HG03558 (cell line): ENCODE measurements at regions not wholly inside any gene's neighbourhood (a gene's known extent, or its start where the extent isn't known, plus 50 kb on each side); places are given as distances from the start of the nearest gene placed in this dataset.

ENCODE experiments used
- ATAC-seq: cut with Tn5 transposase; IDR thresholded peaks from one replicate; pipeline ENCODE4 v1.9.1; 2021; ENCODE audit warnings: moderate number of reproducible peaks; ENCODE audit not compliant: unreplicated experiment; ENCODE audit errors: extremely low read depth

GRCh38 chr5:12480487-12480886 is 576.2 kb upstream of the CTNND2 start:
- no peak for ATAC-seq

- no peak for ATAC-seq
Observed at GRCh38 chr5:12477554-12477953, 573.3 kb upstream of the CTNND2 start.

- no peak for ATAC-seq
Observed at GRCh38 chr5:12467799-12468198, 563.6 kb upstream of the CTNND2 start.

GRCh38 chr5:12460493-12461261 is 556.4 kb upstream of the CTNND2 start:
- ATAC-seq = no peak

- ATAC-seq = no peak
Observed at GRCh38 chr5:12459326-12459725, 555.1 kb upstream of the CTNND2 start.

GRCh38 chr5:12419075-12419474 is 514.8 kb upstream of the CTNND2 start:
- ATAC-seq = no peak

- no peak for ATAC-seq
Observed at GRCh38 chr5:12413585-12413984, 509.3 kb upstream of the CTNND2 start.

- no peak for ATAC-seq
Observed at GRCh38 chr5:12413075-12413474, 508.8 kb upstream of the CTNND2 start.

GRCh38 chr5:12399868-12400267 is 495.6 kb upstream of the CTNND2 start:
- no peak for ATAC-seq

- no peak for ATAC-seq
Observed at GRCh38 chr5:12392246-12392645, 488.0 kb upstream of the CTNND2 start.

GRCh38 chr5:12385095-12385494 is 480.8 kb upstream of the CTNND2 start:
- no peak for ATAC-seq

GRCh38 chr5:12384005-12384404 is 479.8 kb upstream of the CTNND2 start:
- ATAC-seq = no peak

GRCh38 chr5:12367973-12368372 is 463.7 kb upstream of the CTNND2 start:
- ATAC-seq = no peak

- ATAC-seq = no peak
Observed at GRCh38 chr5:12360218-12360617, 456.0 kb upstream of the CTNND2 start.

- no peak for ATAC-seq
Observed at GRCh38 chr5:12358371-12359090, 454.3 kb upstream of the CTNND2 start.

- no peak for ATAC-seq
Observed at GRCh38 chr5:12357626-12358025, 453.4 kb upstream of the CTNND2 start.

- no peak for ATAC-seq
Observed at GRCh38 chr5:12354686-12355085, 450.4 kb upstream of the CTNND2 start.

GRCh38 chr5:12343558-12343957 is 439.3 kb upstream of the CTNND2 start:
- ATAC-seq = no peak

- no peak for ATAC-seq
Observed at GRCh38 chr5:12335938-12336337, 431.7 kb upstream of the CTNND2 start.

- no peak for ATAC-seq
Observed at GRCh38 chr5:12332480-12332879, 428.2 kb upstream of the CTNND2 start.

GRCh38 chr5:12330993-12331588 is 426.8 kb upstream of the CTNND2 start:
- ATAC-seq = no peak
